OCI-LY1 (cell line): ENCODE measurements at regions not wholly inside any gene's neighbourhood (a gene's known extent, or its start where the extent isn't known, plus 50 kb on each side); places are given as distances from the start of the nearest gene placed in this dataset.

Experiments used
- H2AFZ ChIP-seq: fragments of 200-600 bp; sonication (generic), shearing (Covaris generic); 2 replicates; pipeline ENCODE4 v1.6.0; 2014; ENCODE audit warnings: antibody characterized with exemption, mild to moderate bottlenecking, low read length
- H3F3A ChIP-seq: fragments of 200-600 bp; sonication (generic), shearing (Covaris generic); 2 replicates; pipeline ENCODE4 v1.6.0; 2014; ENCODE audit warnings: mild to moderate bottlenecking, antibody characterized with exemption, low read length, moderate library complexity; ENCODE audit not compliant: insufficient read depth
- H3K27ac ChIP-seq: fragments of 200-600 bp; sonication (generic); 2 replicates; pipeline ENCODE4 v1.5.1; 2014; ENCODE audit warnings: low read length, mixed run types, mild to moderate bottlenecking, low read depth; ENCODE audit not compliant: poor library complexity, severe bottlenecking
- H3K27me3 ChIP-seq: fragments of 200-600 bp; sonication (generic); 2 replicates; pipeline ENCODE4 v1.6.0; 2014; ENCODE audit warnings: antibody characterized with exemption, mild to moderate bottlenecking, low read length, moderate library complexity; ENCODE audit not compliant: insufficient read depth
- H3K36me3 ChIP-seq: fragments of 200-600 bp; sonication (generic); 2 replicates; pipeline ENCODE4 v1.6.1; 2014; ENCODE audit warnings: mild to moderate bottlenecking, antibody characterized with exemption, low read length, moderate library complexity, mixed read lengths; ENCODE audit not compliant: insufficient read depth
- H3K4me1 ChIP-seq: fragments of 200-600 bp; sonication (generic); 2 replicates; pipeline ENCODE4 v1.5.1; 2014; ENCODE audit warnings: mild to moderate bottlenecking, low read length, moderate library complexity; ENCODE audit not compliant: insufficient read depth, severe bottlenecking
- H3K4me2 ChIP-seq: fragments of 200-600 bp; sonication (generic), shearing (Covaris generic); 2 replicates; pipeline ENCODE4 v1.6.1; 2014; ENCODE audit warnings: low read length
- H3K4me3 ChIP-seq: fragments of 200-600 bp; sonication (generic); 2 replicates; pipeline ENCODE4 v1.5.1; 2014; ENCODE audit warnings: low read length, low read depth, mild to moderate bottlenecking, mixed read lengths; ENCODE audit not compliant: poor library complexity, severe bottlenecking
- H3K79me2 ChIP-seq: fragments of 200-600 bp; shearing (Covaris generic); 2 replicates; pipeline ENCODE4 v1.6.1; 2016; ENCODE audit warnings: mixed run types, low read length, mixed read lengths; ENCODE audit not compliant: insufficient read depth
- H3K9ac ChIP-seq: fragments of 200-600 bp; sonication (generic), shearing (Covaris generic); 2 replicates; pipeline ENCODE4 v1.6.1; 2014; ENCODE audit warnings: mild to moderate bottlenecking, low read length, mixed read lengths
- H3K9me2 ChIP-seq: fragments of 200-600 bp; sonication (generic), shearing (Covaris generic); 2 replicates; pipeline ENCODE4 v1.6.1; 2014; ENCODE audit warnings: low read depth, mild to moderate bottlenecking, low read length, mixed read lengths
- H3K9me3 ChIP-seq: fragments of 200-600 bp; shearing (Covaris generic); 2 replicates; pipeline ENCODE4 v1.6.1; 2014; ENCODE audit warnings: low read length, mixed read lengths
- H4K20me1 ChIP-seq: fragments of 200-600 bp; sonication (generic), shearing (Covaris generic); 2 replicates; pipeline ENCODE4 v1.6.0; 2016; ENCODE audit warnings: mild to moderate bottlenecking, low read length; ENCODE audit not compliant: insufficient read depth
- EZH2 ChIP-seq: fragments of 200-600 bp; sonication (generic), shearing (Covaris generic); IDR thresholded peaks from 2 replicates; pipeline ENCODE4 v1.8.0; 2017; ENCODE audit warnings: borderline replicate concordance, mixed run types, mild to moderate bottlenecking, antibody characterized with exemption, low read length, moderate library complexity, mixed read lengths
- TF ChIP-seq, protein P1 (sequence below): fragments of 200-600 bp; sonication (generic), shearing (Covaris generic); IDR thresholded peaks from 2 replicates; pipeline ENCODE4 v1.5.1; 2017; ENCODE audit warnings: mild to moderate bottlenecking, antibody characterized with exemption, low read length, moderate library complexity, mixed read lengths

DNA sequence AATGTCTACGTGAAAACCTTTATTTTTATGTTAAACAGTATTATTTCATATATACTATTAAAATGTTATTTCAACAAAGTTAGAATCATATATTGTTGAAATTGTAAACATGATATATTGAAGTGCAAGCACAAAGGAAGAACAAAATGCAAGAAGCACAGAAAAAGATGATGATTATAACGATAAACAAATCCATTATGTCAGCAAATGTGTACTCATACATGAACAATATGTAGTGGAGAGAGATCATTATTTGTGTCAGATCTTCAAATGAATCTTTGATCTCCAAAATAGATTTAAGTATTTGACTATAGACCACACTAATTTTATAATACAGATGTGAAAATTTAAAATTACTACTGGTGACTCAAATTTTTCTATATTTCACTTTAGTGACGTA is 1104.4 kb upstream of the CRIM1 start:
- H3K9ac ChIP-seq, result no peak overlapping the region
- no peaks in the 10 kb centered on the region for H3K36me3 ChIP-seq
- H3K4me2 ChIP-seq, result no peak overlapping the region
- H3K79me2 ChIP-seq, result no peaks in the 10 kb centered on the region
- no peaks in the 10 kb centered on the region for H3K4me1 ChIP-seq
- no peak overlapping the region for H2AFZ ChIP-seq
- no peaks in the 10 kb centered on the region for H3F3A ChIP-seq
- TF ChIP-seq EZH2, result no peak
- TF ChIP-seq, protein P1, sequence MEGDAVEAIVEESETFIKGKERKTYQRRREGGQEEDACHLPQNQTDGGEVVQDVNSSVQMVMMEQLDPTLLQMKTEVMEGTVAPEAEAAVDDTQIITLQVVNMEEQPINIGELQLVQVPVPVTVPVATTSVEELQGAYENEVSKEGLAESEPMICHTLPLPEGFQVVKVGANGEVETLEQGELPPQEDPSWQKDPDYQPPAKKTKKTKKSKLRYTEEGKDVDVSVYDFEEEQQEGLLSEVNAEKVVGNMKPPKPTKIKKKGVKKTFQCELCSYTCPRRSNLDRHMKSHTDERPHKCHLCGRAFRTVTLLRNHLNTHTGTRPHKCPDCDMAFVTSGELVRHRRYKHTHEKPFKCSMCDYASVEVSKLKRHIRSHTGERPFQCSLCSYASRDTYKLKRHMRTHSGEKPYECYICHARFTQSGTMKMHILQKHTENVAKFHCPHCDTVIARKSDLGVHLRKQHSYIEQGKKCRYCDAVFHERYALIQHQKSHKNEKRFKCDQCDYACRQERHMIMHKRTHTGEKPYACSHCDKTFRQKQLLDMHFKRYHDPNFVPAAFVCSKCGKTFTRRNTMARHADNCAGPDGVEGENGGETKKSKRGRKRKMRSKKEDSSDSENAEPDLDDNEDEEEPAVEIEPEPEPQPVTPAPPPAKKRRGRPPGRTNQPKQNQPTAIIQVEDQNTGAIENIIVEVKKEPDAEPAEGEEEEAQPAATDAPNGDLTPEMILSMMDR, result no peak
- H3K27me3 ChIP-seq, result no peaks in the 10 kb centered on the region
- H3K9me3 ChIP-seq, result no peaks in the 10 kb centered on the region
- H3K27ac ChIP-seq, result no peak overlapping the region
- no peak overlapping the region for H3K4me3 ChIP-seq
- no peaks in the 10 kb centered on the region for H4K20me1 ChIP-seq
- H3K9me2 ChIP-seq, result no peaks in the 10 kb centered on the region

DNA sequence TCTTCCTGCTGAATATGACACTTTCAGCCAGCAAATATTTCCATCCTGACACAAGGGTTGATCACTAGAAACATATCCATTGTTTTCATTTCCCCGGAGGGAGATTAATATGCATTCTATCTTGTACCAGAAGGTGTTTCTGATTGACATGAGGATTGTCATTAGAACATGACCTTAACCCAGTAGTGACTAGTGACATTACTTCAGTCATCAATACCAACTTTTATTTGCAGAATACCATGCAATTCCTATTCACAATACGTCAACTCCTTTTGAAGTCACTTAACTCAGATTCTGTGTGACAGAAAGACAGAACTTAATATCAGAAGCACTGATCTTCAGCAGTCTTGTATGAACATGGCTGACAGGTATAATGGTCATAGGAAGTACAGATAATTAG is 1108.9 kb upstream of the CRIM1 start:
- Histone ChIP-seq H3F3A (no peaks in the 10 kb centered on the region), H4K20me1 (no peaks in the 10 kb centered on the region), H3K4me2 (no peak overlapping the region), H3K4me1 (no peaks in the 10 kb centered on the region), H3K9me2 (no peaks in the 10 kb centered on the region), H3K9me3 (no peaks in the 10 kb centered on the region), H3K9ac (no peak overlapping the region), H3K27me3 (no peaks in the 10 kb centered on the region), H3K79me2 (no peaks in the 10 kb centered on the region), H3K27ac (no peak overlapping the region), H3K4me3 (no peak overlapping the region), H2AFZ (no peak overlapping the region), H3K36me3 (no peaks in the 10 kb centered on the region)
- TF ChIP-seq, protein P1, result no peak
- TF ChIP-seq EZH2, result no peak

DNA sequence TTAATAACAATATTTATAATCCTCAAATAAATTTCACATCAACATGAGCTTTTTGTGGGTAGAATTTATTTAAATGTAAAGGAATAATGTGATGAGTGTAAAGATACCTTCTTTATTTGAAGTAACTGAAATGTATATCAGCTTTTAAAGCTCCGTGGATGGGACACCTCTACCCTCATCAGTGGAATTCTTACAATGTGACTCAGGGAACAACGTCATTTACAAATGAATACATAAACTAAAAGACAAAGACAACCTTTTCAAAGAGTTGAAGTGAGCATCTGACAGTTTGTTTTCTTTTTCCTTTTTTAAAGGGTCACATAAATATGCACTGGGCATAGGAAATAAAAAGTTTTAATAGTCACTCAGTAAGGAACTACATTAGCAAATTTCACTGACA is 1127.0 kb upstream of the CRIM1 start:
- H3K27me3 ChIP-seq, result no peaks in the 10 kb centered on the region
- TF ChIP-seq EZH2, result no peak
- TF ChIP-seq, protein P1, result no peak
- H3K27ac ChIP-seq, result no peak overlapping the region
- H3K9me3 ChIP-seq, result no peaks in the 10 kb centered on the region
- H3K36me3 ChIP-seq, result no peaks in the 10 kb centered on the region
- H3K4me2 ChIP-seq, result no peak overlapping the region
- no peaks in the 10 kb centered on the region for H3K79me2 ChIP-seq
- no peaks in the 10 kb centered on the region for H3K4me1 ChIP-seq
- no peaks in the 10 kb centered on the region for H3K9me2 ChIP-seq
- H4K20me1 ChIP-seq, result no peaks in the 10 kb centered on the region
- no peaks in the 10 kb centered on the region for H3F3A ChIP-seq
- no peak overlapping the region for H2AFZ ChIP-seq
- H3K4me3 ChIP-seq, result no peak overlapping the region
- no peak overlapping the region for H3K9ac ChIP-seq
